OCI-LY7 (cell line): ENCODE measurements at regions not wholly inside any gene's neighbourhood (a gene's known extent, or its start where the extent isn't known, plus 50 kb on each side); places are given as distances from the start of the nearest gene placed in this dataset.

Source experiments
- EZH2phosphoT487 ChIP-seq: fragments of 200-600 bp; sonication (generic); IDR thresholded peaks from 2 replicates; pipeline ENCODE4 v1.6.1; 2018; ENCODE audit warnings: low read depth, borderline replicate concordance, mild to moderate bottlenecking, mixed run types, antibody characterized with exemption, low read length, moderate library complexity, mixed read lengths
- TF ChIP-seq, protein P1 (sequence below): fragments of 200-600 bp; sonication (generic); conservative IDR thresholded peaks from 2 replicates; pipeline ENCODE4 v1.5.1; 2014; ENCODE audit warnings: mild to moderate bottlenecking, antibody characterized with exemption, low read length, moderate library complexity, mixed read lengths

GRCh38 chr1:36565576-36566501, 83.1 kb upstream of the CSF3R start:
- TF ChIP-seq, protein P1, sequence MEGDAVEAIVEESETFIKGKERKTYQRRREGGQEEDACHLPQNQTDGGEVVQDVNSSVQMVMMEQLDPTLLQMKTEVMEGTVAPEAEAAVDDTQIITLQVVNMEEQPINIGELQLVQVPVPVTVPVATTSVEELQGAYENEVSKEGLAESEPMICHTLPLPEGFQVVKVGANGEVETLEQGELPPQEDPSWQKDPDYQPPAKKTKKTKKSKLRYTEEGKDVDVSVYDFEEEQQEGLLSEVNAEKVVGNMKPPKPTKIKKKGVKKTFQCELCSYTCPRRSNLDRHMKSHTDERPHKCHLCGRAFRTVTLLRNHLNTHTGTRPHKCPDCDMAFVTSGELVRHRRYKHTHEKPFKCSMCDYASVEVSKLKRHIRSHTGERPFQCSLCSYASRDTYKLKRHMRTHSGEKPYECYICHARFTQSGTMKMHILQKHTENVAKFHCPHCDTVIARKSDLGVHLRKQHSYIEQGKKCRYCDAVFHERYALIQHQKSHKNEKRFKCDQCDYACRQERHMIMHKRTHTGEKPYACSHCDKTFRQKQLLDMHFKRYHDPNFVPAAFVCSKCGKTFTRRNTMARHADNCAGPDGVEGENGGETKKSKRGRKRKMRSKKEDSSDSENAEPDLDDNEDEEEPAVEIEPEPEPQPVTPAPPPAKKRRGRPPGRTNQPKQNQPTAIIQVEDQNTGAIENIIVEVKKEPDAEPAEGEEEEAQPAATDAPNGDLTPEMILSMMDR = no peak
- TF ChIP-seq EZH2phosphoT487 = no peak
